ENCODE measurements at regions not wholly inside any gene's neighbourhood (a gene's known extent, or its start where the extent isn't known, plus 50 kb on each side); places are given as distances from the start of the nearest gene placed in this dataset.

DNA sequence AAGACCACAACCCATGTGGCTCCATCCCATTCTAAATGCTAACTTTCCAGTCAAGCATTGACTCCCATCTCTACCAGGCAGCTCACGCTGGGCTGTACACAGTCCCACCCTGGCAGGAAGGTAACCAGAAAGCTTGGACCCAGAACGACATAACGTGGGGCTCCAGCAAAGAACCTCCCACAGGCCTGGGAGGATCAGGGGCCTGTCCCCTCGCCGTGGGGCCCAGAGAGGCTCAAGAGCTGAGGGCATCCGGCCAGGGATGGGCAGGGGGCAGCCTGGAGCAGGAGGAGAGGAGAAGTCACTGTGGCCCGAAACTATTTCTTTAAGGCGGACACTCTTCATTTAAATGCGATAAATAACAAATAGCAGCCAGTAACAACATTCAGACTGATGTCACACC lies 169.9 kb downstream of the SHANK2 start:
- TF ChIP-seq, protein P1, sequence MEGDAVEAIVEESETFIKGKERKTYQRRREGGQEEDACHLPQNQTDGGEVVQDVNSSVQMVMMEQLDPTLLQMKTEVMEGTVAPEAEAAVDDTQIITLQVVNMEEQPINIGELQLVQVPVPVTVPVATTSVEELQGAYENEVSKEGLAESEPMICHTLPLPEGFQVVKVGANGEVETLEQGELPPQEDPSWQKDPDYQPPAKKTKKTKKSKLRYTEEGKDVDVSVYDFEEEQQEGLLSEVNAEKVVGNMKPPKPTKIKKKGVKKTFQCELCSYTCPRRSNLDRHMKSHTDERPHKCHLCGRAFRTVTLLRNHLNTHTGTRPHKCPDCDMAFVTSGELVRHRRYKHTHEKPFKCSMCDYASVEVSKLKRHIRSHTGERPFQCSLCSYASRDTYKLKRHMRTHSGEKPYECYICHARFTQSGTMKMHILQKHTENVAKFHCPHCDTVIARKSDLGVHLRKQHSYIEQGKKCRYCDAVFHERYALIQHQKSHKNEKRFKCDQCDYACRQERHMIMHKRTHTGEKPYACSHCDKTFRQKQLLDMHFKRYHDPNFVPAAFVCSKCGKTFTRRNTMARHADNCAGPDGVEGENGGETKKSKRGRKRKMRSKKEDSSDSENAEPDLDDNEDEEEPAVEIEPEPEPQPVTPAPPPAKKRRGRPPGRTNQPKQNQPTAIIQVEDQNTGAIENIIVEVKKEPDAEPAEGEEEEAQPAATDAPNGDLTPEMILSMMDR (IDR thresholded peaks at IDR 0.05; ENCODE audit: low read depth, low read length): no peak
- DNase-seq (ENCODE audit: low read depth in 2 of 2): no peak
- no peak overlapping the region for H3K4me3 ChIP-seq (replicated peaks in 1 of 2; ENCODE audit: low read depth in 2 of 2, low read length in 2 of 2)

DNA sequence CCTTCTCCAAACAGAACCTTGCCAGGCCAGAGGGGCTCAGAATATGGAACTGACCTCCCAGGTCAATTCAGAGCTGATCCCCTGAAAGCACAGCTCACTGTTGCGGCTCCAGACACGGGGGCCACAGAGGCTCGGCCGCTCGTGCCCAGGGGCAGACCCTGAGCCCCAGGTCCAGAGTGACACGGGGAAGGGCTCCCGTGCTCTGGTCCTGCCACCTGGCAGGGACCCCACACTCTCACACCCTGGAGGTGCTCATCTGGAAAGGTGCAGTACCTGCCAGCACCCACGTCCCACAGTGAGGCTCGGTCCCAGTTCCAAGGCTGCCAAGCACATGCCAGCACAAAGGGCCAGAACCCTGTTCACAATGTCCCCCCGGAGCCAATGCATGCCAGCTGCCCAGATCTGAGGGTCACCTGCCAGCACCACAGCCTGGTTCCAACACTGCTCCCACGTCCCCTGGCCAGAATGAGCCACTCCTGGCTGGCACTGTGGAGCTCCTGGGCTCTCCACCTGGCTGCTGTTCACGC lies 170.6 kb downstream of the SHANK2 start:
- TF ChIP-seq, protein P1 (IDR thresholded peaks at IDR 0.05; ENCODE audit: low read depth, low read length): no peak
- no peak for DNase-seq (ENCODE audit: low read depth in 2 of 2)
- no peak overlapping the region for H3K4me3 ChIP-seq (replicated peaks in 1 of 2; ENCODE audit: low read depth in 2 of 2, low read length in 2 of 2)

DNA sequence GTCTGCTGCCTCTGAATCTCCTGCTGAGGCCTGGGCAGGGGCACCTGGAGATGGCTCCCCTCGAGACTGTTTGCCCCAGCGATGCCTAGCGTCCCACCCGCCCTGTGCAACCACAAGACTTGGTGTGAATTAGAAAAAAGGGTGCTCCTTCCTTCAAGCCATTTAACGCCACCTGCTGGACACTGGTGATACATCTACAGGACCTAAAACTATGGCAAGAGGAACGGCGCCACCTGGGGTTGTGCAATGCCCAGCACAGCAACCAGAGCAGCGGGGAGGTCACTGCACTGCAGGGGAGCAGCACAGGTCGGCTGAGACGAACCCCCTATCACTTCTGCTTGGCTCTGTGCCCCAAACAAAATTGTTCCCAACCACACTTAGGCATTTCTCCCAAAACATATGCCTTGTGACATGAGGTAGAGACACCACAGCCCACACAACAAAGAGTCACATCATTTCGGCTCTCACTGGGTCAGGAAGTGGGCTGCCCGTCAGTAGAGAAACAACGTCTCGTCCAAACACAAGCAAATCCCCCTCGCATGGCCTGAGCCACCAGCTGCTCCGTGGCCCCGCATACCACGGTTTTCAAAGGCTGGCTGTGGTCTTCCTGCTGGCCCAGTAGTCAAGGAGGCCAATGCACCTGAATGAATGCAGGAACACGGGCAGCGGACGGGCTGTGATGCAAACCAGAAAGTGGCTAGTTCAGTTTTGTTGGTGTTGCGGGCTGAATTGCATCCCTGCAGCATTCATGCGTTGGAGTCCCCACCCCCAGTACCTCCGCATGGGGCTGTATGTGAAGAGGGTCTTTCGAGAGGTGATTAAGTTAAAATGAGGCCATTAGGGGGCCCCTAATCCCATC lies 171.9 kb downstream of the SHANK2 start:
- H3K4me3 ChIP-seq (replicated peaks in 1 of 2; ENCODE audit: low read depth in 2 of 2, low read length in 2 of 2): no peak overlapping the region
- TF ChIP-seq, protein P1 (IDR thresholded peaks at IDR 0.05; ENCODE audit: low read depth, low read length): peak; percentile 42
- peak; percentile 73 to 77 for DNase-seq (ENCODE audit: low read depth in 2 of 2)

DNA sequence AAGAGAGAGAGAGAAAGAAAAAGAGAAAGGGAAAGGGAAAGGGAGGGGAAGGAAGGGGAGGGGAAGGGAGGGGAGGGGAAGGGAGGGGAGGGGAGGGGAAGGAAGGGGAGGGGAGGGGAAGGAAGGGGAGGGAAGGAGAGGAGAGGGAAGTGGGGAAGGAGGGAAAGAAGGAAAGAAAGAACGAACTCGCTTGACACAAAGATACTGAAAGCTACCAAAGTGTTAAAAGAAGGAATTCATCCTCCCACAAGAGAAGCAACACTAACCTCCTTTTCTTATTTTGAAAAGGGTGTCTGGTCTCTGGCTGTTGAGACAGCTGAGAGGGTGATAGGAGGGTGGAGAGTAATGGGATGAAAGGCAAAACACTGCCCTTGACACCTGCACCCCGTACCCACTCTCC lies 172.6 kb downstream of the SHANK2 start:
- no peak overlapping the region for H3K4me3 ChIP-seq (replicated peaks in 1 of 2; ENCODE audit: low read depth in 2 of 2, low read length in 2 of 2)
- TF ChIP-seq, protein P1 (IDR thresholded peaks at IDR 0.05; ENCODE audit: low read depth, low read length): no peak
- DNase-seq (ENCODE audit: low read depth in 2 of 2): no peak

DNA sequence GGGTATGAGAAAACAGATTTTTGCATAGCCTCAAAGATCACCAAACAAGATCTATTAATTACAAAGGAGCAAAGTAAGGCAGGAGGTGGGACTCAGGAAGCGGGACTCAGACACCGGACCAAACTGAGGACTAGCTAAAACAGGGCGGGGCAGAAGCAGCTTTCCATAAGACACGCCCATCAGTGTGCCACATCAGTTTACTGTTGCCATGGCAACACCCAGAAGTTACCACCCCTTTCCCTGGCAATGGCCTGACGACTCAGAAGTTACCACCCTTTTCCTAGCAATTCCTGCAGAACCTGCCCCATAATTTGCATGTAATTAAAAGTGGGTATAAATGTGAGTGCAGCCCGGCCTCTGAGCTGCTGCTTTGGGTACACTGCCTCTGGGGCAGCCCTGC lies 173.9 kb downstream of the SHANK2 start:
- DNase-seq (ENCODE audit: low read depth in 2 of 2): peak in 1 of 2 donors; percentile 11
- TF ChIP-seq, protein P1 (IDR thresholded peaks at IDR 0.05; ENCODE audit: low read depth, low read length): no peak
- H3K4me3 ChIP-seq (replicated peaks in 1 of 2; ENCODE audit: low read depth in 2 of 2, low read length in 2 of 2): no peak overlapping the region

DNA sequence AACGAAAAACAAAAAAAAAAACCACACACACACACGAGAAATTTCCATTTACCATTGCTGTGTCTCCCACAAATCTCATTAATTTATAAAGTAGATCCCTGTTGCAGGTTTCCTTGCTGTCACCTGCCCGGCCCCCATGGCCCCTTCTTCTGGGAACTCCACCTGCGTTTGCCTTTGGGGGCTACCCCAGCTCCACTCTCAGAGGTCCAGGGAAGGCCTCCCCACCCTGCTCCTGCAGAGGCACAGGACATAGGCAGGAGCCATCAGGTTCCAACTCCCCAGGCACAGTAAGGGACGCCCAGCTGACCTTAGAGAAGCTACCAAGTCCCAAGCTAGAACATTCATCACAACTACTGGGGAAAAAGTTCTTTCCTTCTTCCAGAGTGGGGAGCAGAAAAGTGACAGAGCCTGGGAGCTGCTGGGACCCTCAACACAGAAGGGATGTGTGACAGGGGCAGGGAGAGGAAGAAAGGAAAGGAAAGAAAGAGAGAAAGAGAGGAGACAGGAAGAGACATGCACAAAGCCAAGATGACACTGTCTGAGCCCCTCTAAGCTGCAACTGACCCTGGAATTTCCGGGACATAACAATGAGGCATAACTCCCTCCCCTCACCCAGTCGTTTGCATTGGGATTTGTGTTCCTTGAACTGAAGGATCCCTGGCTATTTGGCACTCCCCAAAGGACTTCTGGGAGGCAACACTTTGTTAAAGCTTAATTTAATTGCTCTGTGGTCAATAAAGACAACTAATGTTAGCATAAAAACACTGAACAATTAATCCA lies 175.7 kb downstream of the SHANK2 start:
- DNase-seq (ENCODE audit: low read depth in 2 of 2): no peak
- no peak overlapping the region for H3K4me3 ChIP-seq (replicated peaks in 1 of 2; ENCODE audit: low read depth in 2 of 2, low read length in 2 of 2)
- TF ChIP-seq, protein P1 (IDR thresholded peaks at IDR 0.05; ENCODE audit: low read depth, low read length): no peak
